Activated naive CD4-positive, alpha-beta T cell treated with anti-CD3 and anti-CD28 coated beads, Interleukin-2, amount 50 U/mL, for 24 hours (primary cell): ENCODE measurements at regions not wholly inside any gene's neighbourhood (a gene's known extent, or its start where the extent isn't known, plus 50 kb on each side); places are given as distances from the start of the nearest gene placed in this dataset.

Experiments
- H3K27ac Mint-ChIP-seq: one replicate; pipeline ENCODE4 v1.8.0; 2021; ENCODE audit warnings: mild to moderate bottlenecking, mixed read lengths
- H3K27me3 Mint-ChIP-seq: one replicate; pipeline ENCODE4 v1.8.0; 2021; ENCODE audit warnings: mixed read lengths
- H3K36me3 Mint-ChIP-seq: one replicate; pipeline ENCODE4 v1.8.0; 2021; ENCODE audit warnings: mixed read lengths
- H3K4me1 Mint-ChIP-seq: one replicate; pipeline ENCODE4 v1.8.0; 2021; ENCODE audit warnings: mixed read lengths
- H3K4me3 Mint-ChIP-seq: one replicate; pipeline ENCODE4 v1.8.0; 2021; ENCODE audit warnings: mild to moderate bottlenecking, mixed read lengths
- H3K9me3 Mint-ChIP-seq: one replicate; pipeline ENCODE4 v1.8.0; 2021; ENCODE audit warnings: mixed read lengths

DNA sequence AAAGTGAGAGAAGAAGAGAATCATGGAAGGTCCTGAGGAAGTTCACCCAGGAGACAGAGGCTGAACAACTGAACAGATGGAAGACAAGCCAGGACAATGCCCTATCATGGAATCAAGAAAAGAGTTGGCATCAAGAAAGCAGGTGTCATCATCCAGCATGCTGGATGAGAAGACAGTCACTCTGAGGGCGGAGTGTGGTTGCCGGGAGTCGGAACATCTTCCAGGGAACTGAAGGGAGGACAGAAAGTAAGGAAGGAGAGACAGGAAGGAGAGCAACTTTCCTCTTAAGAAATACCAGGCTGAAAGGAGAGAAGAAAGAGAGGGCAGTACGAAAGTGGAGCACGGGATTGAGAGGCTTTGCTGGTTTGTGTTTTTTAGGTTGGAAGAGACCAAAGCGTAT, 654.5 kb upstream of the CELF2 start:
- H3K27ac Mint-ChIP-seq = no peak overlapping the region
- no peak overlapping the region for H3K4me3 Mint-ChIP-seq
- H3K27me3 Mint-ChIP-seq = peaks cover 8% of the 10 kb centered on the region
- H3K9me3 Mint-ChIP-seq = no peaks in the 10 kb centered on the region
- no peaks in the 10 kb centered on the region for H3K4me1 Mint-ChIP-seq
- no peaks in the 10 kb centered on the region for H3K36me3 Mint-ChIP-seq

DNA sequence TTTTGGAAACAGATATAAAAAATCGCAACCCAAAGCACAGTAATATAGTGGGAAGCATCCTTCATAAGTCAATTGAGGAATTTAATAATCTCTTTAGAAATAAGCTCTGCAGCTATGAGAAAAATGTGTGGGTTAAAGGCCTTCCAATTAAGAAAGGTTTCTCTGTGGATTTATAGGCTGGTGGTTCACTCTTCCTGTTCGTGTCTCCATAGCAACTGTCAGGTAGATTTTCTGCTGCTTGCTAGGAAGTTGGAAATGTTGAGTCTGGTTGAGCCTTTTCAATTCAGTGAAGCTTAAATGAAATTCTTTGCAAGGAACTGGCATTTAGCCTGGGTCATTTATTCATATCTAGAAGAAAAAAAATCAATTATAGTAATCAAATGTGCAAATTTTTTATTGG, 652.8 kb upstream of the CELF2 start:
- Mint-ChIP-seq H3K27ac (no peak overlapping the region), H3K9me3 (no peaks in the 10 kb centered on the region), H3K4me3 (no peak overlapping the region), H3K4me1 (no peaks in the 10 kb centered on the region), H3K27me3 (peaks cover 10% of the 10 kb centered on the region), H3K36me3 (no peaks in the 10 kb centered on the region)

DNA sequence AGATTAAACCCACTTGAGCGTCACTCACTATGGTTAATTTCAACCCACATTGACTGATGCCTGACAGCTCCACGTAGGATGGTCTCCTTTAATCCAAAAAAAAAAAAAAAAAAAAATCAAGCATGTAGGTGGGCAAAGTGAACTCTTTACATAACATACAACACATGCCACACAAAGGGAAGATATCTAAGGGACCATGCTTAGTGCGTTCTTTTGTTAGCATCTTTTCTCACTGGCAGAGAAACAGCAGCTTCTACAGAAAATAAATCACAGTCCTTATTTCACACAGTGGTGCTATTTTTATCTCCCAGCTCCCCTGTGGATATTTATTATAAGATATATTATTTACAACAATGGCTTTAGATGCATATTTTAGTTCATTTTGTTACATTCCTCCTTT, 652.0 kb upstream of the CELF2 start:
- Mint-ChIP-seq H3K27ac (no peak overlapping the region), H3K36me3 (no peaks in the 10 kb centered on the region), H3K9me3 (no peaks in the 10 kb centered on the region), H3K4me3 (no peak overlapping the region), H3K27me3 (peaks cover 11% of the 10 kb centered on the region), H3K4me1 (no peaks in the 10 kb centered on the region)

DNA sequence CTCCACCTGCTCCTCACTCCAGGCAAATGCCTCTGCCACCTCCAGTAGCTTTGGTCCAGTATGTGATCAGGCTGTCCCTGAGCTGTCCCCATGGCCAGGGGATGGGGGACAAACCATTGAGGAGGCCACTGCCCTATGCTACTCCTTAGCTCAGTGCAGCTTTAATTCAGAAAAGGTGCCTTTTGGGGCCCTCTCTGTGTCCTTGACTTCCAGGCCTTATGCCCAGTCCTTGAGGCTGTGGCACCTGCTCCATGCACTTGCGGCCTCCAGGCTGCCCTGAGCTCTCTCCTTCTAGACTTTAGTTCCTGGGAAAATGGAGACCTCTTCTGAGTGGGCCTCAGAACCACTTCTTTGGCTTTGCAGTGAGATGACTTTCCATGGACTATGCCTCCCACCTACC, 650.8 kb upstream of the CELF2 start:
- Mint-ChIP-seq H3K27me3 (peaks cover 12% of the 10 kb centered on the region), H3K36me3 (no peaks in the 10 kb centered on the region), H3K4me1 (no peaks in the 10 kb centered on the region), H3K4me3 (no peak overlapping the region), H3K9me3 (no peaks in the 10 kb centered on the region), H3K27ac (no peak overlapping the region)

DNA sequence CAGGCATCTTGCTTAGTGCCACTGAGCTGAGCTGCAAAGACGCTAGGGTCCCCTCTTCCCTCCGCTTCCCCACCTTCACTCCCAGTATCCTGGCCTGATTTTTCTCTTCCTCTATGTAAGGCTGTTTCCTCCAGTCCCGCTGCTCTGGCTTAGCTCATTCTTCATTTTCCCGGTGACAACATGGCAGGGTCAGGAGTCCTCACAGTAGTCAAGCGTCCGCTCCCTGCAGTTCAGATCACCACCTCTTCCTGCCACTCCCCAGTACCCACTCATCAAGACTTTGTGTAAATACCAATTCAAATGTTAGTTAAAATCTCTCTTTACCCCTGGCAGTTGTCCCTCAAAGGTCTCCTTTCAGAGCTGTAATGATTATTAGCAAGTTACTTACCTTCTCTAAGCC, 650.4 kb upstream of the CELF2 start:
- no peaks in the 10 kb centered on the region for H3K9me3 Mint-ChIP-seq

DNA sequence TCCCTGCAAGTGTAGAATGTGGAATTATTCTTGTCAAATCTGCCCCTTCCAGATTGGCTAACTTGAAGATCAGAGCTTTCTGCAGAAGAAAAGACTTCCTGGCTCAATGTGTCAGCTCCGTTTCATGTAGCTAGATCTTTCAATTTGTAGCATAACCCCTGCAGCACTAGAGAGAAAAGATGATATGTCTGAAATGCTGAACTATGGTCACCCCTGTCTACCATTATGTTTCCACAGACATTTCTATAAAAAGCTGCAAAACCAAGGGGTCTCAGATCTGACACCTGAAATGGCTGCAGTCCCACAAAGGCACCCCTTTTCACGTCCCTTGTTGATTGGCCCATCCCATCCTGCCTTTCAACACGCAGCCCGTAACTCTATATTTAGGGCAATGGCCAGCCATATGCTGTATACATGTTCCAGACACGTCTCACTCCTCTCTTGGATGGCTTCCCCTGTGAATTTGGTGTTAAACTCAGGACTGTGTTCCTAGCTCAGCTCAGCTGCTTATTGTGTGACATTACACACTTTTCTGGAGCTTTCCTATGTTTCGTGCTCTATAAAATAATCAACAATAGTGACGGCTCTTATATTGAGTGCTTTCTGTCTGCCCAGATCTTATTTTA, 648.6 kb upstream of the CELF2 start:
- no peak overlapping the region for H3K4me3 Mint-ChIP-seq

More for the DNA sequence above, 650.4 kb upstream of the CELF2 start:
- H3K4me3 Mint-ChIP-seq = no peak overlapping the region
- no peaks in the 10 kb centered on the region for H3K4me1 Mint-ChIP-seq
- no peak overlapping the region for H3K27ac Mint-ChIP-seq
- H3K27me3 Mint-ChIP-seq = peaks cover 9% of the 10 kb centered on the region
- no peaks in the 10 kb centered on the region for H3K36me3 Mint-ChIP-seq

DNA sequence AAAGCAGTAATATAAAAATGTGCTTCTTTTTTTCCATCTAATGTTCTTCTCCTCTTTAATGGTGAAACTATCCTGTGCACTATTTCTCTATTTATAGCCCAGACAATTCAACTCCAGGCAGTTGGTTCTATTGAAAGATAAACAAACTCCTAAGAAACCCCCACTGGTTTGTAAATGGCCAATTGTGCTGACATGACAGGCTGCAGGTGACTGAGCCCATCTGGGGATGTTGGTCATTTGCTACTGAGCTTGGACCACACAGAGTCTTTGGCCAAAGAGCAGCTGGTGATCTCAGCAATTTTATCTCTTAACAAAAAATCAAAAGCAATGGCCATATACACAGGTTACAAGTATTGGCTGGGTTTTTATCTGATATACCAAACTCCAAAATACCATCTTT, 631.8 kb upstream of the CELF2 start:
- H3K27ac Mint-ChIP-seq = no peak overlapping the region
- H3K27me3 Mint-ChIP-seq = peaks cover 5% of the 10 kb centered on the region
- H3K9me3 Mint-ChIP-seq = no peaks in the 10 kb centered on the region
- no peaks in the 10 kb centered on the region for H3K4me1 Mint-ChIP-seq
- H3K4me3 Mint-ChIP-seq = no peak overlapping the region
- H3K36me3 Mint-ChIP-seq = no peaks in the 10 kb centered on the region

More for the DNA sequence above, 648.6 kb upstream of the CELF2 start:
- no peaks in the 10 kb centered on the region for H3K9me3 Mint-ChIP-seq
- H3K4me1 Mint-ChIP-seq = no peaks in the 10 kb centered on the region
- no peaks in the 10 kb centered on the region for H3K36me3 Mint-ChIP-seq
- peaks cover 9% of the 10 kb centered on the region for H3K27me3 Mint-ChIP-seq
- H3K27ac Mint-ChIP-seq = no peak overlapping the region

DNA sequence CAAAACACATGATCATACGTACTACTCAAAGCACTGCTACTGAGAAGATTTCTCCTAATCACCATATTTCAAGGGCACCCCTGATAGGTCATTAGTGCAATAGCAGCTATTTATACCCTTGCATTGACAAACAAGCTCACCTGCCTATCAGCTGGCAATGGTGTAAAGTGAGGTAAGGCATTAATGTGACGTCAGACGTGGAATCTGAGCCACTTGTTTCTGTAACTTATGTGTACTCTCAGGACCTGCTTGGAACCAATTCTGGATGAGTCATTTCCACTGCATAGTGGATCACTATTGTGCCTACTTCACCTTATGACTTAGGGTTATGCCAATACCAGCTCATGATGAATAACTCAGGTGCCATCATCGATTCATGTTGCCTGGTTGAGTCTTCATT, 628.5 kb upstream of the CELF2 start:
- Mint-ChIP-seq H3K4me1 (no peaks in the 10 kb centered on the region), H3K36me3 (no peaks in the 10 kb centered on the region), H3K27me3 (peaks cover 5% of the 10 kb centered on the region), H3K9me3 (no peaks in the 10 kb centered on the region), H3K4me3 (no peak overlapping the region), H3K27ac (no peak overlapping the region)

DNA sequence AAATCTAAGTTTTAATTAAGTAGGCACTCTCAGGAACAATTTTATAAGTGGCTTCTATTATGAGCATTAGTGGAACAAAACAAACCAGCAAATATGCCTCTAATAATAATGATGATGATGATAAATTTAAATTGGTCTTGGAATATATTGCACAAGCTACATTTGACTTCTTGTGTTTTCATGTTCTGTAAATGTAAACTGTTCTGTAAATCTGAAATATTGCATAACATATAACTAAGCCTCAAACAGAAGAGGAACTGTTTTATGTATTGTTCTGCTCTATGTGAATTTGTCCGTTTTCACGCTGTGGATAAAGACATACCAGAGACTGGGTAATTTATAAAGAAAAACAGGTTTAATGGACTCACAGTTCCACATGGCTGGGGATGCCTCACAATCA, 625.2 kb upstream of the CELF2 start:
- no peaks in the 10 kb centered on the region for H3K9me3 Mint-ChIP-seq
- no peak overlapping the region for H3K27ac Mint-ChIP-seq
- H3K4me1 Mint-ChIP-seq = no peaks in the 10 kb centered on the region
- H3K36me3 Mint-ChIP-seq = no peaks in the 10 kb centered on the region
- H3K4me3 Mint-ChIP-seq = no peak overlapping the region
- H3K27me3 Mint-ChIP-seq = peaks cover 3% of the 10 kb centered on the region

DNA sequence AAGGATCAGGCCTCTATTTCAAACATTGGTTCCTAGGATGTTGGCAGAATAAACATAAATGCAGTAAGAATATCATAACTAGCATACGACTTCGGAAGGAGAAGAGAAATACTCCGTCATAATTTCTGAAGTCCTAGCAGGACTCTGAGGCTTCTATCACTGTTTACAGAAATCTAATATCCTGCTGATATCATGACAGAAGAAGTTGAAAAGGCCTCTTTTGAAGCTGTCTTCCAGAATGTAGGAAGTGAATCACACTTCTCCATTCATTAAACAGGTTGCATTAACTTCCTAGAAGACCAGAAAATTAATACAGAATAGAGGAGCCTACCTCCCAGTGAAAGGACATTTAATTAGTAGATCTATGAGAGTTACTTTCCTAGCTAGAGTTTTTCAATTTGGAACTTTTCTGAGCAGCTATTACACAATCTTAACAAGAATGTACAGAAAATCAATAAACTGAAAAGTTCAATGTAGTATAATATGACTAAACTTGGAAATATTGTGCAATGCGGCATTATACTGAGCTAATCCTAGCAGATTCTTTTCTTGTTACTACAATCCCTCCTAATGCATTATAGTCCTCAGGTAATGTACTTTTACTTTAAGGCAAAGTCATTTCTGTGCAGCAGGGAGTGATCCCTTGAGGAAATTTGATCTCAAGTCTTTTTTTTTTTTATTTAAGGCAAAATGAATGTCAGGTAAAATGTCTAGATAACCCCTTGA, 622.6 kb upstream of the CELF2 start:
- no peaks in the 10 kb centered on the region for H3K36me3 Mint-ChIP-seq
- H3K9me3 Mint-ChIP-seq = no peaks in the 10 kb centered on the region
- no peaks in the 10 kb centered on the region for H3K4me1 Mint-ChIP-seq
- H3K4me3 Mint-ChIP-seq = no peak overlapping the region
- H3K27me3 Mint-ChIP-seq = peaks cover 2% of the 10 kb centered on the region
- no peak overlapping the region for H3K27ac Mint-ChIP-seq

DNA sequence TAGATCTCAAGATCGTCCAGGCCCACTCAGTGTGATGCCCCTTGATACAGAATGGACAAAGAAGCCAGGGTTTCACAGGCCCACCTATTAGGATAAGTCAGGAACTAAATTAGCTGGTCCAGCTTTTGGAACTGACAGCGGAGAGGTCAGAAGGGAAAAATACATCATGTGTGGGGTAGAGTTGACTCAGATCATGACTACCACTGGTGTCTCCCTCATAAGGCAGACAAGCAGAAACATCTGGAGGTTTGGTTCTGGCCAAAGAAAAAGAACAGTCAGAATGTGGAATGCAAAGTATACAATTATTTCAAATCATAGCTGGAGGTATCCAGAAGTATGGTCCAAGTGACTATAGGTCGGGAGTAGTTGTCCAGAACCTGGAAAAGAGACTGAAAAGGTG, 621.1 kb upstream of the CELF2 start:
- Mint-ChIP-seq H3K27me3 (no peaks in the 10 kb centered on the region), H3K36me3 (no peaks in the 10 kb centered on the region), H3K27ac (no peak overlapping the region), H3K4me1 (no peaks in the 10 kb centered on the region), H3K4me3 (no peak overlapping the region), H3K9me3 (no peaks in the 10 kb centered on the region)

DNA sequence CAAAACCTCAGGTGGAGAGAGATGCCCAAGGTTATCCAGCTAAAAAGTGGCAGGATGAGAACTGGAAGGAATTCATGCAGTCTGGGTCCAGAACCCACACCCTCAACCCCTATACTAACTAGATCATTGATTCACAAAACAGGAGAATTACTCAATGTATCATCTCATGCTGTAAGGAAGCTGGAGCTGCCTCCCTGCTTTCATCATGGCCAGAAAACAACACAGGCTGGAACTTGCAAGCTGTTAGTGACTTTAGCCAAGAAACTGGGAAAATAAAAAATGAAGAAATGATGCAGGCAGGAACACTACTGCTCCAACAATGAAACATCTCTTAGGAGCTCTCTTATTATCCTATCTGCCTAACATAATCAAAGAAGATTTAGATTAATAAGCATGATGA, 619.8 kb upstream of the CELF2 start:
- Mint-ChIP-seq H3K27me3 (no peaks in the 10 kb centered on the region), H3K9me3 (no peaks in the 10 kb centered on the region), H3K27ac (no peak overlapping the region), H3K4me3 (no peak overlapping the region), H3K4me1 (no peaks in the 10 kb centered on the region), H3K36me3 (no peaks in the 10 kb centered on the region)

DNA sequence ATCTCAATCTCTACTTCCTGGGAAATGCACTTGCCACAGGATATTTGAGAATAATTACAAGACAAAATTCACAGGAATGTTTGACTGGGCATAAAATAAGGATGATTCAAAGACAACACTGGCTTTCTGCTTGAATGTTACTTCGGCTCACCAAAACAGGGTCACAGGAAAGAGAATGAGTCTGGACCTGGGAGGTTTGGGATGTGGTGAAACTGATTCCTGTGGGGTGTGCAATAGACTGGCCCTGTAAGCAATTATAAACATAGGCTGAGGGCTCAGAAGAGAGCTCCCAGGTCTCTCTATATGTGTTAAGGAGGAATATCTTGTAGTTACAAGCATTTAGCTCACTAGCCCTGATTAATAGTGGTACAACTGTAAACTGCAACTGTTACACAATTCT, 613.9 kb upstream of the CELF2 start:
- H3K4me3 Mint-ChIP-seq = no peak overlapping the region
- no peaks in the 10 kb centered on the region for H3K36me3 Mint-ChIP-seq
- peaks cover 10% of the 10 kb centered on the region for H3K27me3 Mint-ChIP-seq
- no peaks in the 10 kb centered on the region for H3K4me1 Mint-ChIP-seq
- H3K27ac Mint-ChIP-seq = no peak overlapping the region
- no peaks in the 10 kb centered on the region for H3K9me3 Mint-ChIP-seq

DNA sequence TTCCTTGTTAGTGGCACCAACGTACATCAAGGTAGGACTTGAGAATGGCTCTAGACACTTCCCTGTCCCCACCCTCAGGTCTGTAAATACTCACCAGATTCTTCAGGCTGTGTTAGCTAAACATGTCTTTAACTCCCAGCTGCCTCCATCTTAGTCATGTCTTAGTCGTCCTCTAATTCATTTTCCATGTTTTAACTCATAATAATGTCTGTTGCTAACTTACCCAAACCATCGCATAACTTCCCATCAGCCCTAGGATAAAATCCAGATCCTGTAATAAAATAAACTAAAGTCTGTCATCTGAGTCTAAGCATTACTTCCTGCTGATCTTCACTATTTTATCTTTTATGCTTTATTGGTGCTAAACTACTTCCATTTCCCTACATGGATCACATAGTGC, 600.0 kb upstream of the CELF2 start:
- Mint-ChIP-seq H3K4me3 (no peak overlapping the region), H3K27ac (no peak overlapping the region), H3K9me3 (no peaks in the 10 kb centered on the region), H3K27me3 (no peaks in the 10 kb centered on the region), H3K4me1 (peaks cover 33% of the 10 kb centered on the region), H3K36me3 (no peaks in the 10 kb centered on the region)

DNA sequence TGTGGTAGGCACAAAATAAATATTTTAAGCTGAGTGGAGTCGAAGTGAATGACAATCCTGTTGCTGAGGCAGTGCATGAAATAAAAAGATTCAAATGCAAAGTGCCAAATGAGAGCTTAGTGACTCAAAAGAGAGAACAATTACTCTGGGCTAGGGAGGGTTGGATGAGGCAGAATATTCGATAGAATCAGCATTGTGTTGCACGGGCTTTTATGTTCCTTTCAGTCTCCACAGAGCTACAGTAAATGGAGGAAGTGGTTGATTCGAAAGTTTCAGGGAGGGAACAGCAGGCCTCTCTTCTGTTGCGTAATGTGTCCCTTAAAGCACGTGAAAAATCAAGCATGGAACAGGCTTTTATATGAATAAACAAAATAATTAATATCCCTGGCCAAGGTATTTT, 599.3 kb upstream of the CELF2 start:
- Mint-ChIP-seq H3K9me3 (no peaks in the 10 kb centered on the region), H3K4me1 (peaks cover 33% of the 10 kb centered on the region), H3K27ac (no peak overlapping the region), H3K4me3 (peak overlapping the region; percentile 20), H3K36me3 (no peaks in the 10 kb centered on the region), H3K27me3 (peaks cover 2% of the 10 kb centered on the region)

DNA sequence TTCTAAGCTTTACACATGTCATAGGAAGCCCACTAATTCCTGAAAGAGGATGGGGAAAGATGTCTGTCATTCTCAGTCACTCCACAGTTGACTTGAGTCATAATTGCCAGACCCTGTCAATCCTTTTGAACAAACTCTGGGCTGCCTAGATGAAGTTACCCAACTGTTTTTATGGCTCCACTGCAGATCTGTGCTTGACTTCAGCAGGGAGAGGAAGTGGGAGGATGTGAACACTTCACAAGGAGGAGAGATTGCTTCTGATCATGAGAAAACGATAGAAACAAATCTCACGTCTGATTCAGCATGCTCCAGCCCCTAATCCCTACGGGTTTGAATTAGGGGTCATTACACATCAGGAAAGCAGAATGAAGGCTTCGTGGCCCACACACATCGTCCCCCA, 596.6 kb upstream of the CELF2 start:
- peaks cover 33% of the 10 kb centered on the region for H3K4me1 Mint-ChIP-seq
- no peak overlapping the region for H3K4me3 Mint-ChIP-seq
- H3K9me3 Mint-ChIP-seq = no peaks in the 10 kb centered on the region
- no peak overlapping the region for H3K27ac Mint-ChIP-seq
- no peaks in the 10 kb centered on the region for H3K36me3 Mint-ChIP-seq
- peaks cover 2% of the 10 kb centered on the region for H3K27me3 Mint-ChIP-seq
